SIG-M5 treated with dmso at 0.1 percent for 504 hours (cell line): ENCODE measurements at regions not wholly inside any gene's neighbourhood (a gene's known extent, or its start where the extent isn't known, plus 50 kb on each side); places are given as distances from the start of the nearest gene placed in this dataset.
"Not testable (repeated sequence)": the region's sequence is repeated elsewhere in the genome, so short reads cannot be mapped to it uniquely, and the experiment has no call there.

Source experiments
- DNase-seq: peaks from one replicate; lab custom pipeline; 2025; ENCODE audit not compliant: unreplicated experiment; lab: John Stamatoyannopoulos, UW

- no peak for DNase-seq
Measured at GRCh38 chr22:47370448-47371262, 608.2 kb downstream of the TBC1D22A start.

GRCh38 chr22:47369431-47370015, 607.1 kb downstream of the TBC1D22A start:
- no peak for DNase-seq

- DNase-seq = no peak
Measured at GRCh38 chr22:47369020-47369419, 606.6 kb downstream of the TBC1D22A start.

GRCh38 chr22:47367993-47368945, 605.8 kb downstream of the TBC1D22A start:
- no peak for DNase-seq

GRCh38 chr22:47367107-47367690, 604.7 kb downstream of the TBC1D22A start:
- no peak for DNase-seq

- no peak for DNase-seq
Measured at GRCh38 chr22:47366026-47366767, 603.7 kb downstream of the TBC1D22A start.

GRCh38 chr22:47361247-47361646, 598.8 kb downstream of the TBC1D22A start:
- no peak for DNase-seq

- DNase-seq = no peak
Measured at GRCh38 chr22:47357493-47357892, 595.0 kb downstream of the TBC1D22A start.

- DNase-seq = no peak
Measured at GRCh38 chr22:47357086-47357485, 594.6 kb downstream of the TBC1D22A start.

- DNase-seq = no peak
Measured at GRCh38 chr22:47356511-47357011, 594.1 kb downstream of the TBC1D22A start.

GRCh38 chr22:47355776-47356510, 593.5 kb downstream of the TBC1D22A start:
- peak; percentile 2 for DNase-seq

- DNase-seq = no peak
Measured at GRCh38 chr22:47355388-47355725, 592.9 kb downstream of the TBC1D22A start.

GRCh38 chr22:47354668-47355387, 592.4 kb downstream of the TBC1D22A start:
- DNase-seq = no peak

- no peak for DNase-seq
Measured at GRCh38 chr22:47352920-47353700, 590.7 kb downstream of the TBC1D22A start.

- no peak for DNase-seq
Measured at GRCh38 chr22:47351836-47352579, 589.6 kb downstream of the TBC1D22A start.

- not testable (repeated sequence) for DNase-seq
Measured at GRCh38 chr22:47346287-47346686, 583.8 kb downstream of the TBC1D22A start.

GRCh38 chr22:47345025-47345424, 582.6 kb downstream of the TBC1D22A start:
- no peak for DNase-seq

GRCh38 chr22:47344414-47344813, 582.0 kb downstream of the TBC1D22A start:
- DNase-seq = no peak
